ENCODE measurements at regions not wholly inside any gene's neighbourhood (a gene's known extent, or its start where the extent isn't known, plus 50 kb on each side); places are given as distances from the start of the nearest gene placed in this dataset.
"Not testable (repeated sequence)": the region's sequence is repeated elsewhere in the genome, so short reads cannot be mapped to it uniquely, and the experiment has no call there.

- DNase-seq (ENCODE audit: low spot score) = no peak
These were observed 71.8 kb downstream of the GGTLC2 start for GRCh38 chr22:22716136-22716665.

DNA sequence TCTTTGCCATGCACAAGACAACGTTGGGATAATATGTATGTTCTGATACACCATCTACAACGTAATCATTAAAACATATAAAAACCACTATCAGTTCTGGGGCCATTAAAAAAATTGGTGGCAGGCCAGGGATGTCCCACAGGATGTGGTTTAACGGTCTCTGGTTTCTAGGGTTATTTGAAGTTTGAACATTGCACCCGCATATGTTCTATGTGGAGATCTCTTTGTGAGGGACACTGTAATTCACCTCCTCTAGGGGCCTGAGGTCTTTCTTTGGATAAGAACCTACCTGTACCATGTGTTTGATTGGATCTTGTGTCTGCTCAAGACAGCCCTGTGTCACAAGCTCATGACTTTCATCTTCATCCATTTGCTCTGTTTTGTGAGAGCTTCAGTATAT is 73.2 kb downstream of the GGTLC2 start:
- DNase-seq (ENCODE audit: low spot score) = no peak

DNA sequence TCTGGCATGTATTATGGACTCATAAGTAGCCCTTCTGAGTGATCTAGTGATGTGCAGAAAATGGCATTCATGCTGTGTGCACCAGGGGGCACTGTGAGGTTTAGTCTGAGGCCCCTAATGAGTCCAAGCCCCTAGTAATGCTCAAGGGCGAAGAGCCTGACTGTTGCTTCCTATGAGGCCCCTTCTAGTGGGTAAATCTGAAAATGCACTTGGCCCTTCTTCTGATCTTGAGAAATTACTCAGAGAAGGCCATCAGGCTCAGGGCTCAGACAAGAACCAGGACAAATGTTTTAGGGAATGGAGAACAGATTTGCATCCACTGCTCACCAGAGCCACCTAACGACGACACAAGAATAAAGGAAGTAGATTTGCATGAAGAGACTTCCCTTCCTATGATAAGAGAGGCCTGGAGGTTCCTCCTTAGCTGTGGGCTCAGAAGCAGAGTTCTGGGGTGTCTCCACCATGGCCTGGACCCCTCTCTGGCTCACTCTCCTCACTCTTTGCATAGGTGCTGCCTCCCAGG is 75.8 kb downstream of the GGTLC2 start:
- peak; percentile 41 for DNase-seq (ENCODE audit: low spot score)

- no peak for DNase-seq (ENCODE audit: low spot score)
These were observed 76.4 kb downstream of the GGTLC2 start for GRCh38 chr22:22720724-22721261.

DNA sequence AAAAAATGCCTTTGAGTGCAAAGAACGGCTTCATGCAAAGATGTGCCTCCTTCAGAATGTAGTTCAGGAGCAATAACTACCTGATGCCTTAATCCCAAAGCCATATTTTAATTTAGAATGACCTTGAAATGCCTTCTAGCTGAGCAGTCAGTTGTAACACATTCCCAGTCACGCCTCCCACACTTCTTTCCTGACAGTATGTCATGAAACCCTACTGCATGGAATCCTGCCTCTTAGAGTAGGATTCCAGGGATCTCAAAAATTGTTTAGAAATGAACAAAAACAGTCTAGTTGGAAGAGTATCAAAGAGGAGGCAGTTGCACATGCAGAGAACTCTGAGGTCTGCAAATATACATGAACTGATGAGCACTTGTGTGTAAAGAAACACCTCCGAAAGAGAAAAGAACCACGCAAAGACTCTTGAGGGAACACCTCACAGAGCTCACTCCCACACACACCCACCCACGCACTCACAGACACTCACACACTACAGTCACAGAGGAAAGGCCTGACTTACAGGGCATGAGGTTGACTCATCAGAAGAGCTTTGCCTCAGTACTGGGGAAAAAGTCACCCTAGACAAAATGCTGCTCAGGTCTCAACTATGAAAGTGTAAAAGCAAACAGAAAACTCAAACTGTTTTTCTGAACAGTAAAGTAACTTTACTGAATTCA is 77.4 kb downstream of the GGTLC2 start:
- no peak for DNase-seq (ENCODE audit: low spot score)

DNA sequence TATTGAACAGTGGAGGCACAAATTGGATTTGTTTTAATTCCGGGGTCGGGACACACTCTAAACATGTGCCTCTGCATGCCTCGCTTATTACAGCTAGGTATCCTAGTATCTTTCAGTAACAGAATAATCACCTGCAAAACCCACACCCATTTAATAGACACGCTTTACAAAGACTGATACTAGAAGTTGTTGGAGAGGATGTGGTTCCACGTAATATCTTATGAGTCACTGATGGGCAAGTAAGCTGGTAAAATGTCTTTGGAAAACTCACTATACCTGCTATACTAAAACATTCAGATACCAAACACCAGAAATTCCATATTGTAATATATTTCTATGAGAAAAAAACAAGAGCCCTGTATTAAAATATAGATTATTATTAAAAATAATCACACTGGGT is 84.0 kb downstream of the GGTLC2 start:
- DNase-seq (ENCODE audit: low spot score) = no peak

GRCh38 chr22:22730655-22731373 is 86.4 kb downstream of the GGTLC2 start:
- DNase-seq (ENCODE audit: low spot score) = no peak

- no peak for DNase-seq (ENCODE audit: low spot score)
These were observed 86.9 kb downstream of the GGTLC2 start for GRCh38 chr22:22731374-22731676.

DNA sequence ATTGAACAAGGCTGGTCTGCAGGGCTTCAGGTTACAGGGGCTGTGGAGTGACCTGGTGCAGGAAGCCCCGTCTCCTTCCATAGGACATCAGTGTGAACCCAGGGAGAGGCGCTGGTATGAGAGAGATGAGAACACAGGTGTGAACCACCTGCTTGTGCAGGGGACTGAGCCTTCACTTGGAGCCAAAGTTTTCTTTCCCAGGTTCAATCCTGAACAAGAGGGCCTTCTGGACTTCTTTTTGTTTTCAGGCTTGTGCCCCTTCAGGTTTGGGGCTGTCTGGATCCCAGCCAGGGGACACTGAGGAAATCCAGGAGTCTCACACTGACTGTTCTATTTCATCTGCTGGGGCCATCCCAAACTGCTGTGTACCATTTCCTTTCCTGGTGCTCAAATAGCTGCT is 88.6 kb downstream of the GGTLC2 start:
- not testable (repeated sequence) for DNase-seq (ENCODE audit: low spot score)

DNA sequence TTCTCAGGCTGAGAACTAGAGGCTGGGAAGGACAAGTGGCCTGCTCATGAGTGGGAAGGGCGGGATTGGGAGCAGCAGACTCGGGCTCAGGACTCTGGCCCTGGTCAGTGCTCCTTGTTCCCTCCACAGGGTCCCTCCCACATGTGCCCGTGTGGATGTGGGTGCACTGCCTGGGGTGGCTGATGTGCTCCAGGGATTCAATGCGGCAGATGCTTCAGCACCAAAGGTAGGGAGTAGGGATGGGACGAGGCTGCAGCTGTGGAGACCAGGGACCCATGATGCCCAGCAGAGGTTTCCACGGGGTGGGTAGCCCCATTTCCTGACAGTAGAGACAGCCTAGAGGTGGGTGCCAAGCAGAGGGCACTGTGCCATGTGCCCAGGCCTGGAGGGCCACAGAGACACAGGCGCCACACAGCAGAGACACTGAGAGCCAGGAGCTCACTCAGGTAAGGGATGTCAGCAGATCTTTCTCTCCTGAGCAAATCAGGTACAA is 89.5 kb downstream of the GGTLC2 start:
- no peak for DNase-seq (ENCODE audit: low spot score)

DNA sequence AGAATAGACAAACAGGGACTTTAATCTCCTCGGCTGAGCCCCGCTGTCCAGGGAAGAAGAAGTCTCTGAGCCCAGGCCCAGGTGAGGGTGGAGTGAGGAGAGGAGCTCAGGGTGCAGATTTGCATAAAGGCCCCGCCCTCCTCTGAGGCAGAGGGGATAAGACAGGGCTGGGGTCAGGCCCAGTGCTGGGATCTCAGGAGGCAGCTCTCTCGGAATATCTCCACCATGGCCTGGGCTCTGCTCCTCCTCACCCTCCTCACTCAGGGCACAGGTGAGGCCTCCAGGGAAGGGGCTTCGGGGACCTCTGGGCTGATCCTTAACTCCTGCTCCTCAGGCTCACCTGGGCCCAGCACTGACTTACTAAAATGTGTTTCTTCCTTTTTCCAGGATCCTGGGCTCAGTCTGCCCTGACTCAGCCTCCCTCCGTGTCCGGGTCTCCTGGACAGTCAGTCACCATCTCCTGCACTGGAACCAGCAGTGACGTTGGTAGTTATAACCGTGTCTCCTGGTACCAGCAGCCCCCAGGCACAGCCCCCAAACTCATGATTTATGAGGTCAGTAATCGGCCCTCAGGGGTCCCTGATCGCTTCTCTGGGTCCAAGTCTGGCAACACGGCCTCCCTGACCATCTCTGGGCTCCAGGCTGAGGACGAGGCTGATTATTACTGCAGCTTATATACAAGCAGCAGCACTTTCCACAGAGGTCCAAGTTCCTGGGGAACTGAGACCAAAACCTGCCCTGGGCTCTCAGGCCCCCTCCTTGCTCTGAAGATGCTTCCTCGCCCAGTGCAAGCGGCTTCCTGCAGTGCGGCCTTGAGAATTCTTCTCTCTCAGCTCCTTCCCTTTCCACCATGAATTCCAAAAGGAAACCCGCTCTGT is 90.2 kb downstream of the GGTLC2 start:
- not testable (repeated sequence) for DNase-seq (ENCODE audit: low spot score)

- DNase-seq (ENCODE audit: low spot score) = not testable (repeated sequence)
These were observed 90.9 kb downstream of the GGTLC2 start for GRCh38 chr22:22735276-22735675.

DNA sequence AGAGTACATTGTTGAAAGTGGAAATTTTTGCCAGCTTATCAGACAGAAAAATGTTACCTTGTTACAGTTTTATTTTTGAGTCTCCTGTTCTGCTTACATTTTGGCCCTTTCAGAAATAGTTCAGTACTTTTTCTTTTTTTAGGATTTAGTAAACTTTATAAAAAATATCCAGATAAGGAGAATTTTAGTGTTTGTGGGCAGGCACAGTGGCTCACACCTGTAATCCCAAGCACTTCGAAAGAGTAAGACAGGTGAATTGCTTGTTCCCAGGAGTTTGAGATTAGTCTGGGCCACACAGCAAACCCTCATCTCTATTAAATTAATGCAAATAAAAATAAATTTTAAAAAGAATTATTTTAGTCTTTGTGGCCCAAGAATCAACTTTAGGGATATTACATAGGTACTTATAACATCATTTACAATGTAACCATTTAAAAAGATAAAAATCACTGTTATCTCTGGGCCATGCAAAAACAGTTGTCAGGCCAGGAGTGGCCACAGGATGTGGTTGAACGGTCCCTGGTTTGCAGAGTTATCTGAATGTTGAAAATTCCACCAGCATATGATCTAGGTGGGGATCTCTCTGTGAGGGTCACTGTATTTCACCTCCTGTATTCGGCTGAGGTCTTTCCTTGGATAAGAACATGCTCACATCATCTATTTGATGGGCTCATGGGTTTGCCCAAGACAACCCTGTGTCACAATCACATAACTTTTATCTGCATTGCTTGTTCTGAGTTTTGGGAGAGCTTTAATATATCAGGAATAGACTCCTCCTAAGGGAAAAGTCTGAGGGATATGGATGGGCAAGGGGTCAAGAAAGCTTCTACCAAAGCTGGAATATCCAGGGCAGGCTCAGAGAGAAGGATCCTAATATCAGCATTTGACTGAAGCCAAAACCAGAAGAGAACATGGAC is 91.5 kb downstream of the GGTLC2 start:
- DNase-seq (ENCODE audit: low spot score) = no peak

DNA sequence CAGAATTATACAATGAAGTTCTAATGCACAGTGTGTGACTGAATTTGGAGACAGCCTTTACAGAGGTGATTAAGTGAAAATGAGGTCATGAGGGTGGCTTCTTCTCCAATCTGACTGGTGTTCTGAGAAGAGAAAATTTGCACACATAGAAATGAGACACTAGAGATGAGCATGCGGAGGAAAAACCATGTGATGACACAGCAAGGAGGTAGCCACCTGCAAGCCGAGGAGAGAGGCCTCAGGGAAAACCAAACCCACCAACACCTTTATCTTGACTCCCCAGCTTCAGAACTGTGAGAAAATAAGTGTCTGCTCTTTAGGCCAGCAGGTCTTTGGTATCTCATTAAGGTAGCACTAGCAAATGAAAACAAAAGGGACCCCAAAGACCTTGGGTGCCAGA is 93.2 kb downstream of the GGTLC2 start:
- DNase-seq (ENCODE audit: low spot score) = no peak

- DNase-seq (ENCODE audit: low spot score) = no peak
These were observed 94.7 kb downstream of the GGTLC2 start for GRCh38 chr22:22738959-22739585.

GRCh38 chr22:22740560-22741276 is 96.3 kb downstream of the GGTLC2 start:
- DNase-seq (ENCODE audit: low spot score) = no peak

- DNase-seq (ENCODE audit: low spot score) = no peak
These were observed 97.4 kb downstream of the GGTLC2 start for GRCh38 chr22:22741843-22742242.

- no peak for DNase-seq (ENCODE audit: low spot score)
These were observed 98.2 kb downstream of the GGTLC2 start for GRCh38 chr22:22742641-22743040.

DNA sequence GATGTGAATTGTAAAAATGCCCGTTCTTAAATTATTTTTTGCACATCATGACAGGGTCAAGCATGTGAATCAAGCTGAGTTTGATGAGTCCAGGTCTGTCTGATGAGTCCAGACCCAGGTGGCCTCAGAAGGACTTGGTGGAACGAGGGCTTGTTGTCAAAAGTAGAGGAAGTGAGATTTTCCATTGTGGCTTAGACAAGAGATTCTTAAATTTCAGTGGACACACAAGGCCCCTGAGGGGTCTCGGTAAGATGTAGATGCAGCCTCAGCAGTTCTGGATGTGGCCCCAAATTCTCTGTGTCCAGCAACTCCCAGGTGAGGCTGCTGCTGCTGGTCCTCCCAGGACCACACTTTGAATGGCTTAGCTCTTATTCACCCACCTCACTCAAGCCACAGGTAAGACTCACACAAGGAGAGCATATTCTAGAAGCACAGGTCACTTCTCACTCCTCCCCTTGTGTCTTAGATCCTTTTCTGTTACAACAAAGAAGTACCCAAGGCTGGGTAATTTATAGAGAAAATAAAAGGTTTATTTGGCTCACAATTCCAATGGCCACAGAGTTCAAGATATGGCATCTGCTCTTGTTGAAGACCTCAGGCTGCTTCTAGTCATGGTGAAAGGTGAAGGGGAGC is 98.8 kb downstream of the GGTLC2 start:
- DNase-seq (ENCODE audit: low spot score) = no peak
